OCI-LY7 (cell line): ENCODE measurements at regions not wholly inside any gene's neighbourhood (a gene's known extent, or its start where the extent isn't known, plus 50 kb on each side); places are given as distances from the start of the nearest gene placed in this dataset.

Experiments
- BruUV-seq: library from RNA; stranded (reverse); fragments of 400-500 nt; replicated peaks from 2 replicates; lab custom pipeline; 2021; lab: Mats Ljungman, UMichigan
- CTCF ChIA-PET: fragments of 300-600 bp; sonication (Branson Sonifier 250); formaldehyde crosslinking; loops from one replicate; lab custom pipeline; 2022; ENCODE audit warnings: antibody characterized with exemption; ENCODE audit not compliant: unreplicated experiment; lab: Charles Lee
- POLR2A ChIA-PET: fragments of 300-600 bp; sonication (Branson Sonifier 250); formaldehyde crosslinking; loops from one replicate; lab custom pipeline; 2022; ENCODE audit warnings: antibody characterized with exemption; lab: Charles Lee
- DNase-seq: peaks from one replicate; pipeline ENCODE4 v3.0.0-alpha.2; 2015; ENCODE audit warnings: low spot score
- H2AFZ ChIP-seq: fragments of 200-600 bp; sonication (generic), shearing (Covaris generic); 2 replicates; pipeline ENCODE4 v1.6.1; 2014; ENCODE audit warnings: mild to moderate bottlenecking, antibody characterized with exemption, low read length, moderate library complexity
- H3K27ac ChIP-seq: fragments of 200-600 bp; sonication (generic); 2 replicates; pipeline ENCODE4 v1.5.1; 2014; ENCODE audit warnings: mixed run types, low read depth, mild to moderate bottlenecking, moderate library complexity, low read length, inconsistent platforms; ENCODE audit not compliant: poor library complexity, severe bottlenecking
- H3K36me3 ChIP-seq: fragments of 200-600 bp; sonication (generic); 2 replicates; pipeline ENCODE4 v1.6.1; 2014; ENCODE audit warnings: mild to moderate bottlenecking, antibody characterized with exemption, low read length, moderate library complexity, mixed read lengths; ENCODE audit not compliant: insufficient read depth
- H3K4me1 ChIP-seq: fragments of 200-600 bp; sonication (generic); 2 replicates; pipeline ENCODE4 v1.5.1; 2014; ENCODE audit warnings: mild to moderate bottlenecking, low read length; ENCODE audit not compliant: insufficient read depth, poor library complexity, severe bottlenecking
- H3K4me2 ChIP-seq: fragments of 200-600 bp; sonication (generic); 2 replicates; pipeline ENCODE4 v1.6.1; 2014; ENCODE audit warnings: mild to moderate bottlenecking, low read length
- H3K4me3 ChIP-seq: fragments of 200-600 bp; sonication (generic); 2 replicates; pipeline ENCODE4 v1.5.1; 2014; ENCODE audit warnings: mild to moderate bottlenecking, low read depth, low read length; ENCODE audit not compliant: poor library complexity, severe bottlenecking
- H3K79me2 ChIP-seq: fragments of 200-600 bp; sonication (generic); 2 replicates; pipeline ENCODE4 v1.6.1; 2016; ENCODE audit warnings: low read depth, mild to moderate bottlenecking, low read length, moderate library complexity, mixed read lengths; ENCODE audit not compliant: insufficient read depth
- H3K9me2 ChIP-seq: fragments of 200-600 bp; sonication (generic); 2 replicates; pipeline ENCODE4 v1.6.1; 2016; ENCODE audit warnings: mild to moderate bottlenecking, low read length, mixed read lengths; ENCODE audit not compliant: insufficient read depth
- H3K9me3 ChIP-seq: fragments of 200-600 bp; sonication (generic); 2 replicates; pipeline ENCODE4 v1.6.1; 2014; ENCODE audit warnings: mild to moderate bottlenecking, mixed run types, low read length, mixed read lengths
- H4K20me1 ChIP-seq: fragments of 200-600 bp; sonication (generic); 2 replicates; pipeline ENCODE4 v1.6.1; 2014; ENCODE audit warnings: mild to moderate bottlenecking, antibody characterized with exemption, low read length, moderate library complexity, mixed read lengths; ENCODE audit not compliant: insufficient read depth
- EZH2phosphoT487 ChIP-seq: fragments of 200-600 bp; sonication (generic); IDR thresholded peaks from 2 replicates; pipeline ENCODE4 v1.6.1; 2018; ENCODE audit warnings: low read depth, borderline replicate concordance, mild to moderate bottlenecking, mixed run types, antibody characterized with exemption, low read length, moderate library complexity, mixed read lengths
- intact Hi-C: fragments of 100-400 bp; cut with micrococcal nuclease; formaldehyde crosslinking; loops from one replicate; pipeline ENCODE4 v1.10.0; 2022; ENCODE audit not compliant: unreplicated experiment
- TF ChIP-seq, protein P1 (sequence below): fragments of 200-600 bp; sonication (generic); conservative IDR thresholded peaks from 2 replicates; pipeline ENCODE4 v1.5.1; 2014; ENCODE audit warnings: mild to moderate bottlenecking, antibody characterized with exemption, low read length, moderate library complexity, mixed read lengths

- no peaks in the 10 kb centered on the region for H3K79me2 ChIP-seq
- no peaks in the 10 kb centered on the region for H3K9me3 ChIP-seq
- H3K27ac ChIP-seq: no peak overlapping the region
- no peak for TF ChIP-seq EZH2phosphoT487
- TF ChIP-seq, protein P1, sequence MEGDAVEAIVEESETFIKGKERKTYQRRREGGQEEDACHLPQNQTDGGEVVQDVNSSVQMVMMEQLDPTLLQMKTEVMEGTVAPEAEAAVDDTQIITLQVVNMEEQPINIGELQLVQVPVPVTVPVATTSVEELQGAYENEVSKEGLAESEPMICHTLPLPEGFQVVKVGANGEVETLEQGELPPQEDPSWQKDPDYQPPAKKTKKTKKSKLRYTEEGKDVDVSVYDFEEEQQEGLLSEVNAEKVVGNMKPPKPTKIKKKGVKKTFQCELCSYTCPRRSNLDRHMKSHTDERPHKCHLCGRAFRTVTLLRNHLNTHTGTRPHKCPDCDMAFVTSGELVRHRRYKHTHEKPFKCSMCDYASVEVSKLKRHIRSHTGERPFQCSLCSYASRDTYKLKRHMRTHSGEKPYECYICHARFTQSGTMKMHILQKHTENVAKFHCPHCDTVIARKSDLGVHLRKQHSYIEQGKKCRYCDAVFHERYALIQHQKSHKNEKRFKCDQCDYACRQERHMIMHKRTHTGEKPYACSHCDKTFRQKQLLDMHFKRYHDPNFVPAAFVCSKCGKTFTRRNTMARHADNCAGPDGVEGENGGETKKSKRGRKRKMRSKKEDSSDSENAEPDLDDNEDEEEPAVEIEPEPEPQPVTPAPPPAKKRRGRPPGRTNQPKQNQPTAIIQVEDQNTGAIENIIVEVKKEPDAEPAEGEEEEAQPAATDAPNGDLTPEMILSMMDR: no peak
- DNase-seq: no peak
- no peaks in the 10 kb centered on the region for H3K9me2 ChIP-seq
- ChIA-PET POLR2A (no interaction called here), CTCF (no interaction called here)
- no peak overlapping the region for H3K4me3 ChIP-seq
- no peak overlapping the region for H2AFZ ChIP-seq
- no peaks in the 10 kb centered on the region for H3K36me3 ChIP-seq
- no TSS peak for BruUV-seq
- no peaks in the 10 kb centered on the region for H3K4me1 ChIP-seq
- intact Hi-C loops: no loop called here
- no peaks in the 10 kb centered on the region for H4K20me1 ChIP-seq
- H3K4me2 ChIP-seq: no peak overlapping the region
Observed at GRCh38 chr2:66121946-66122345, 313.0 kb upstream of the MEIS1 start.

DNA sequence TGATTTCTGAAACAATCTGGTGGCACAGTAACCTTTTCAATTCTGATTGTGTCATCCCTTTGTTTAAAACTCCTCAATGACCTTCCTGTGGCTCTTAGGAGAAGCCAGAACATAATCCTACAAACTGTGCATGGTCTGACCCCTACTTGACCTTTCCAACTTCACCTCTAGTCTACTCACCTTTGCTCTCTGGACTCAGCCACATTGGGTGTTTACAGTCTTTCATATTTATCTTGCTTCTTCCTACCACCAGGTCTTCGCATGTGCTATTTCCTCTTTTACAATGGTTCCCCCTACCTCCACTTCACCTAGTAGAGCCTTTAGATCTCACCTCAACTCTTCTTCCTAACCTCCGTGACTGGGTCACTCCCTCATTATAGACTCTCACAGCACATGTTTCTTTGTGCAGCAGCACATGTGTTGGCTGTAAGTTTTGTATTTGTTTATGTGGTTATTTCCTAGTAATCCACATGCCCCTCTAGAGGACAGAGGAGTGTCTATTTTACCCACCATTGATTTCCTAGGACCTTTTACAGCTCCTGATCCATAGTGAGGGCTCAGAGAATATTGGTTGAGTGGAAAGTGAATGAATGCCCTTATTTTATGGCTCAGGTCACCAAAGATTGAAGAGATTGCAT, 320.8 kb upstream of the MEIS1 start:
- ChIA-PET POLR2A (interaction anchor here (0.5 kb wide), 1 partner anchor 307 kb away, joined by 6 read pairs; no protein-coding TSS in a partner anchor), CTCF (no interaction called here)
- no peaks in the 10 kb centered on the region for H4K20me1 ChIP-seq
- no peaks in the 10 kb centered on the region for H3K36me3 ChIP-seq
- no peak overlapping the region for H2AFZ ChIP-seq
- TF ChIP-seq, protein P1: no peak
- no peak for TF ChIP-seq EZH2phosphoT487
- H3K27ac ChIP-seq: no peak overlapping the region
- no TSS peak for BruUV-seq
- no peak for DNase-seq
- no peak overlapping the region for H3K4me2 ChIP-seq
- intact Hi-C loops: no loop called here
- no peaks in the 10 kb centered on the region for H3K9me2 ChIP-seq
- no peaks in the 10 kb centered on the region for H3K9me3 ChIP-seq
- no peaks in the 10 kb centered on the region for H3K4me1 ChIP-seq
- H3K79me2 ChIP-seq: no peaks in the 10 kb centered on the region
- H3K4me3 ChIP-seq: no peak overlapping the region

DNA sequence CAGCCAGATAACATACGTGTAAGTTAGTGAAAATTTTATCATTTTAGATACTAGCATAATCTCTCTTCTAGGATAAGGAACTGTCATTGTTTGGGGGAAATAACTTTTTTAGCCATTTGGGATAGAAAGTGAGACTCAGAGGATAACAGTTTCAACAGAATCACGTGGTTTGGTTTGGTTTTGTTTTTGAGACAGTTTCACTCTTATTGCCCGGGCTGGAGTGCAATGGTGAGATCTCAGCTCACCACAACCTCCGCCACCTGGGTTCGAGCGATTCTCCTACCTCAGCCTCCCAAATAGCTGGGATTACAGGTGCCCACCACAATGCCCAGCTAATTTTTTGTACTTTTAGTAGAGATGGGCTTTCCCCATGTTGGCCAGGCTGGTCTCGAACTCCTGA, 323.2 kb upstream of the MEIS1 start:
- POLR2A ChIA-PET: interaction anchor here (0.8 kb wide), 1 partner anchor 10 kb away, joined by 3 read pairs; no protein-coding TSS in a partner anchor
- no peak for DNase-seq
- no TSS peak for BruUV-seq
- TF ChIP-seq, protein P1: no peak
- TF ChIP-seq EZH2phosphoT487: no peak
- Histone ChIP-seq H3K4me1 (no peaks in the 10 kb centered on the region), H3K9me2 (no peaks in the 10 kb centered on the region), H3K36me3 (no peaks in the 10 kb centered on the region), H3K27ac (no peak overlapping the region), H3K9me3 (no peaks in the 10 kb centered on the region), H4K20me1 (no peaks in the 10 kb centered on the region), H3K79me2 (no peaks in the 10 kb centered on the region), H3K4me2 (no peak overlapping the region), H3K4me3 (no peak overlapping the region), H2AFZ (no peak overlapping the region)
- CTCF ChIA-PET: no interaction called here
- intact Hi-C loops: no loop called here
